ENCODE measurements at regions not wholly inside any gene's neighbourhood (a gene's known extent, or its start where the extent isn't known, plus 50 kb on each side); places are given as distances from the start of the nearest gene placed in this dataset.
"Not testable (repeated sequence)": the region's sequence is repeated elsewhere in the genome, so short reads cannot be mapped to it uniquely, and the experiment has no call there.

DNA sequence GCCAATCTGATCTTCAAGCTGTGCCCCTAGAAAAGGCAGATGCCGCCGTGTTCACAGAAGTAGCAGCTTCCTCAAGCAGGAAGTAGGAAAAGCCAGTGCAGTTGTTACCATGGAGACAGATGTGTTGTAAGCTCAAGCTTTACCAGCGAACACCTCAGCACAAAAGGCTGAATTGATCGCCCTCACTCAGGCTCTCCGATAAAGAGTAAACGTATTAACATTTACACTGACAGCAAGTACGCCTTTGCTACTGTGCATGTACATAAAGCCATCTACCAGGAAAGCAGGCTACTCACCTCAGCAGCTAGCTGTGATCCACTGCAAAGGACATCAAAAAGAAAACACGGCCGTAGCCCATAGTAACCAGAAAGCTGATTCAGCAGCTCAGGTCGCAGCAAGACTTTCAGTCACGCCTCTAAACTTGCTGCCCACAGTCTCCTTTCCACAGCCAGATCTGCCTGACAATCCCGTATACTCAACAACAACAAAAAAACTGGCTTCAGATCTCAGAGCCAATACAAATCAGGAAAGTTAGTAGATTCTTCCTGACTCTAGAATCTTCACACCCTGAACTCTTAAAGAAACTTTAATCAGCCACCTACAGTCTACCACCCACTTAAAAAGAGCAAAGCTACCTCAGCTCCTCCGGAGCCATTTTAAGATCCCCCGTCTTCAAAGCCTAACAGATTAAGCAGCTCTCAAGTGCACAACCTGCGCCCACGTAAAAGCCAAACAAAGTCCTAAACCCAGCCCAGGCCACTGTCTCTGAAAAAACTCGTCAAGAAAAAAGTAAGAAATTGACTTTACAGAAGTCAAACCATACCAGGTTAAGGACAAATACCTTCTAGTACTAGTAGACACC lies 160.0 kb downstream of the DEFB131A start:
- intact Hi-C loops (cut with micrococcal nuclease): loop anchor here (5.0 kb wide), 1 partner anchor 513 kb away; the partner anchor contains the start of gene WDR1

DNA sequence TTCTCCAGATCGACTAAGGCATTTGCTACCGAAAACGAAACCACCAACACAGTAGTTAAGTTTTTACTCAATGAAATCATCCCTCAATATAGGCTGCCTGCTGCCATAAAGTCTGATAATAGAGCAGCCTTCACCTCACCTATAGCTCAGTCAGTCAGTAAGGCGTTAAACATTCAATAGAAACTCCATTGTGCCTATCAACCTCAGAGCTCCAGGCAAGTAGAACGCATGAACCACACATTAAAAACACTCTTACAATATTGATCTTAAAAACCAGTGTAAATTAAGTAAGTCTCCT lies 160.6 kb downstream of the DEFB131A start:
- intact Hi-C loops (cut with micrococcal nuclease): loop anchor here (5.0 kb wide), 1 partner anchor 512 kb away; the partner anchor contains the start of gene WDR1

DNA sequence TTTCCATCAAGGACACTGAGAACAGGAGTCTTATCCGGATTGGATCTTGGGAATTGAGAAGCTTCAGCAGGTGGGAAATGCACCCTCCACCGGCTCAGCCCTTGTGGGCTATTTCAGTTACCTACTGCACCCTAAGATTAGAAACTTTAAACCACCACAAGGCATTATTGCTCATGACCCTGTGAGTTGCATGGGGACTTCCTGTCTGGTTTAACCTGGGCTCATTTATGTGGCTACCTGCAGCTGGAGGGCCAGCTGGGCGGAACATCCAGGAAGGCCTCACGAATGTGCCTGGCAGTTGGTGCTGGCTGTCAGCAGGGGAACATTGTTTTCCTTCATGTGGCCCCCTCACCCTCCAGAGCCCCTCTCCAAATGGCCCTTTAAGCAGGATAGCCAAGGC lies 164.1 kb downstream of the DEFB131A start:
- intact Hi-C loops (cut with micrococcal nuclease): no loop called here

DNA sequence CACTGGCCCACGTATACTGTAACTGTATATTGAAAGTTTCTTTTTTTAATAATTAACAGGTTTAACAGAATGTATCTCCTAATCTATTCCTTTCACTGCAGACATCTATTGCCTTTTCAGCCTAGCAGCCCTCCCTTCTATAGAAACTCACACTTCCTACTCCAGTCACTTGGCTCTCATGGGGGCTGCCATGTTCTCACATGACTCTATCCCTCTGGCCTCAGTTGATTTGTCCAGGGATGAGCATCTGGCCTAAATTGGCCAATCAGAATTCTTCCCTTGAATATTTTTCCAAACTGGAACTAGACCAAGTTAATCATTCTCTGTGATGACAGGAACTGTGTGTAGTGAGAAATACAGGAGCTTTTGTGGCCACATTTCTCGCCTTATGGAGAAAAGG lies 166.1 kb downstream of the DEFB131A start:
- intact Hi-C loops (cut with micrococcal nuclease): not testable (repeated sequence)

DNA sequence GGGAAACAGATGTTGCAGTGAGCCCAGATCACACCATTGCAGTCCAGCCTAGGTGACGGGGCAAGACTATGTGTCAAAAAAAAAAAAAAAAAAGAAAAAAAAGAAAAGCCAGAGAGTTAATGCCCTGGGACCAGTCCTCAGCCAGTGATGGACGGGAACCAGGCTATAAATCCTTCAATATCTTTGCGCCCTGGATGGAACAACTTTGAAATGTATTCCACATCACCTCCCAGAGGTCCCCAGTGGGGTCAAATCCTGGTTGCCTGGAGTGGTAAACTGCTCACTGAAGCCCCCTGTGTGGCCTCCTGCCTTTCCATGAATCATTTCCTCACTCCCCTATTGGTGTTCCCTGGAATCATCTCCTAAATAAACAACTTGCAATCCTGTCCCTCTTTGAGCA lies 166.9 kb downstream of the DEFB131A start:
- intact Hi-C loops (cut with micrococcal nuclease): no loop called here

DNA sequence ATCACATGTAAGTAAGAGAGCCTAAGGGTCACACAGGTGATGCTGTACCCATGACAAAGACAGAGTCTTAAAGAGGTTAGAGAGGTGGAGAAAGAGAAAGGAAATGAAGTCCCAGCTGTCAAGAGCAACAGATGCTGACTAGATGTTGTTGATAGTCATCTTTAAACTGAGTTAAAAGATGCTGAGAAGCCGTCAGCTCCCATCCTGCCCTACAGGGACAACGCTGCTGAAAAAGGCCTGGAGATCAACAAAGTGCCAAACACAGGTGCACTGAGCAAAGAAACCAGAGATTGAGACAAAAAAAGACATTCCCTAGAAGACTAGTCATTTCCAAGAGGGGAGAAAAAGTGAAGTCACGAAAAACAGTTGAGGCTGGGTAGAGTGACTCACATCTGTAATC lies 145.0 kb upstream of the DRD5 start:
- intact Hi-C loops (cut with micrococcal nuclease): not testable (repeated sequence)

DNA sequence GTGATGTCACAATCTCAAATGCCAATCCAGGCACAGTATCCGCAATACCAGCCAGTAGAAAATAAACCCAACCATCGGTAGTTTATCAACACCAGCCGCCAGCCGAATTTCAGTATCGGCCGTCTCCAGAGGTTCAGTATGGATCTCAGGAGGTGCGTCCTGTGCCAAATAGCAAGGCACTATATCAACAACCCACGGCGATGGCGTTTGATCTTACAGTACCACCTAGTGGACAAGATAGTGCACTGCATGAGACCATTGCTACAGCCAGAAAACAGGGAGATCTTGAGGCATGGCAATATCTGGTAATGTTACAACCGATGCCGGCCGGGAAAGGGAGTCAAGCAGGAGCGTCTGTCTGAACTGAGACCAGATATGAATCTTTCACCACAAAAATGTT lies 121.8 kb upstream of the DRD5 start:
- intact Hi-C loops (cut with micrococcal nuclease): loop anchor here (1.0 kb wide), 1 partner anchor 127 kb away; no protein-coding TSS in a partner anchor

DNA sequence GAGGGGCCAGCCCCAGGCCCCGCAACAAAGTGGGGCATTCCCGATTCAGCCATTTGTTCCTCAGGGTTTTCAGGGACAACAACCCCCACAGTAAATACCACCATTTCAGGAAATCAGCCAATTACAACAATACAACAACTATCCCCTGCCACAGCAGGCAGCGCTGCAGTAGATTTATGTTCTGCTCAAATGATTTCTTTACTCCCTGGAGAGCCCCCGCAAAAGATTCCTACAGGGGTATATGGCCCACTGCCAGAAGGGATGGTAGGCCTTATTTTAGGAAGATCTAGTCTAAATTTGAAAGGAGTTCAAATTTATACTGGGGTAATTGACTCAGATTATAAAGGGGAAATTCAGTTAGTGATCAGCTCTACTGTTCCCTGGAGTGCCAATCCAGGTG lies 120.5 kb upstream of the DRD5 start:
- intact Hi-C loops (cut with micrococcal nuclease): not testable (repeated sequence)

DNA sequence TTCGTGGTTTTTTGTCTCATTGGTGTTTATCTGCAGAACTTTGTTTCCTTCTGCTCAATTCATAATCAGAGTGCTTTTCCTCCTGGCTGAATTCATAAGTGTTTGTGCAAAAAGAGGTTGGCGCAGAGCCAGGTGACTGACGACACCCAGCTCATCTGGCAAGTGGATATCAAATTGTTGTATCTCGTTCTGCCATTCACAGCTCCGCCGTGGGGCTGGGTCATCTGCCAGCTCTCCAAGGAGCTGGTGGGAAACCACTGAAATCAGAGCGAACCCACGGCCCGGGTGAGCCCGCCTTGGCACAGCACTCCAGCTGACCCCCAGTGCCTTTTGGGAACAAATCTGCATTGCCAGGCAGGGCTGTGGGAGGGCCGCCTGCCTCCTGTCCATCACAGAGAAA lies 110.7 kb upstream of the DRD5 start:
- intact Hi-C loops (cut with micrococcal nuclease): not testable (repeated sequence)

DNA sequence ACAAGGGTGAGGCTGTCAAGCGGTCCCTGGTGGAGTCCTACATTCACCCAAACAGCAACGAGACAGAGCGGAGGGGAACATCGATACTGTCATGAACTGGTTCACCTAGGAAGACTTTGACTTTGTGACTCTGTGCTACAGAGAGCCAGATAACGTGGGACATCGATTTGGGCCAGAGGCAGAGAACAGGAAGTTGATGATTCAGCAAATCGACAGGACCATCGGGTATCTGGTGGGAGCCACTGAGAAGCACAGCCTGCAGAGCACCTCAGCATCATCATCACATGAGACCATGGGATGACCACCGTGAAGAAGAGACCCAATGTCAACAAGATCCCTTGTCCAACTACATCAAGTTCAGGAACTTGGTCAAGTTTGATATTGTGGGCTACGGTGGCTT lies 104.1 kb upstream of the DRD5 start:
- intact Hi-C loops (cut with micrococcal nuclease): not testable (repeated sequence)

DNA sequence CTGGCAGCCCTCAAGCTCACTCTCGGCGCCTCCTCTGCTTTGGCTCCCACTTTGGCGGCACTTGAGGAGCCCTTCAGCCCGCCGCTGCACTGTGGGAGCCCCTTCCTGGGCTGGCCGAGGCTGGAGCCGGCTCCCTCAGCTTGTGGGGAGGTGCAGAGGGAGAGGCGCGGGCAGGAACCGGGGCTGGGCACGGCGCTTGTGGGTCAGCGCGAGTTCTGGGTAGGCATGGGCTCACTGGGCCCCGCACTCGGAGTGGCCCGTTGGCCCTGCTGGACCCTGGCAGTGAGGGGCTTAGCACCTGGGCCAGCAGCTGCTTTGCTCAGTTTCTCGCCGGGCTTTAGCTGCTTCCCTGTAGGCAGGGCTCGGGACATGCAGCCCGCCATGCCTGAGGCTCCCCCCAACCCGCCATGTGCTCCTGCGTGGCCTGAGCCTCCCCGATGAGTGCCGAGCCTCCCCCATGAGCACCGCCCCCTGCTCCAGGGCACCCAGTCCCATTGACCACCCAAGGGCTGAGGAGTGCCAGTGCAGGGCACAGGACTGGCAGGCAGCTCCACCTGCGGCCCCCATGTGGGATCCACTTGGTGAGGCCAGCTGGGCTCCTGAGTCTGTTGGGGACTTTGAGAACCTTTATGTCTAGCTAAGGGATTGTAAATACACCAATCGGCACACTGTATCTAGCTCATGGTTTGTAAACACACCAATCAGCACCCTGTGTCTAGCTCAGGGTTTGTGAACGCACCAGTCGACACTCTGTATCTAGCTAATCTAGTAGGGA lies 101.5 kb upstream of the DRD5 start:
- intact Hi-C loops (cut with micrococcal nuclease): no loop called here

DNA sequence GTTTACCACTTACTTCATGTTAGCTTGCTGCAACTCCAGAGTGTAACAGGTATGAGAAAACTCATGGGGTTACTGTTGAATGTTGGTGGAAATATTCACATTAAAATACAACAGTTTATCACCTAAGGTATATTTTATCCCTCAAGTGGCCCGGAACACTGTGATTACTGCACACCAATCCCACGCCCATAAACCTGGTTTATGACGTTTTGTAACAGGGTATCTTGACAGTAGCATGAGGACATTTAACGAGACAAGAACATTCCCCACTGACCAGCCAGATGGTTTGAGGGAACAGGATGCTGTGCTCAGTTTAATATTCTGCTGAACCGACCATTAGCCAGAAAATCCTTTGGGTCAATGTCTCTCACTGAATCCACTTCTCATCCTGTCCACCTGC lies 98.3 kb upstream of the DRD5 start:
- intact Hi-C loops (cut with micrococcal nuclease): not testable (repeated sequence)

DNA sequence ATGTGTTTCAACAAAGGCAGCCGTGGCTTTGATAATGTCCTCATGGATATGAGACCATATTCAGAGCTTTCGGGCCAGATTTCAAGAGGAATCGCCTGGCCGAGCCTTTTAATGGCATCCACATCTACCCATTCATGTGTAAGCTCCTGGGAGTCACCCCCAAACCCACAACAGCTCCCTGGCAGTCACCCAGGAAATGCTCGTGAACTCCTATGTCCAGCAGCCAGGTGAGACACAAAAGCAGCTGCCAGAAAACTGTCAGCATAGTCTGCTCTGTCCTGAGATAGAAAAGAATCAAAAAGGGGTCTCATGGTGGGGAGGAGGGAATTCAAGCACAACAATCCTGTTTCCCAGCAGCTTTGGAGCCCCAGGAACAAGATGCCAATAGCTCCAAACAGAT lies 96.4 kb upstream of the DRD5 start:
- intact Hi-C loops (cut with micrococcal nuclease): not testable (repeated sequence)

DNA sequence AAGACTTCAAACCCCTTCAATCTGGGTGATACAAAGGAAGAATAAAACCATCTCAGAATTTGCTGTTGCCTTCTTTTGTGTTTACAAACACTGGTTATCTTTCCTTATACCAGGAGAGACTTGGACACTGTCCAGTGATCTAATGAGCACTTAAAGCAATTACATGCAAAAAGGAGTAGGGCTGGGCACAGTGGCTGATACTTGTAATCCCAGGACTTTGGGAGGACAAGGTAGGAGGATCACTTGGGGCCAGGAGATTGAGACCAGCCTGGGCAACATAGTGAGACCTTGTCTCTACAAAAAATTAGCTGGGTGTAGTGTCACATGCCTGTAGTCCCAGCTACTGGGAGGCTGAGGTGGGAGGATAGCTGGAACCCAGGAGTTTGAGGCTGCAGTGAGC lies 95.7 kb upstream of the DRD5 start:
- intact Hi-C loops (cut with micrococcal nuclease): no loop called here

DNA sequence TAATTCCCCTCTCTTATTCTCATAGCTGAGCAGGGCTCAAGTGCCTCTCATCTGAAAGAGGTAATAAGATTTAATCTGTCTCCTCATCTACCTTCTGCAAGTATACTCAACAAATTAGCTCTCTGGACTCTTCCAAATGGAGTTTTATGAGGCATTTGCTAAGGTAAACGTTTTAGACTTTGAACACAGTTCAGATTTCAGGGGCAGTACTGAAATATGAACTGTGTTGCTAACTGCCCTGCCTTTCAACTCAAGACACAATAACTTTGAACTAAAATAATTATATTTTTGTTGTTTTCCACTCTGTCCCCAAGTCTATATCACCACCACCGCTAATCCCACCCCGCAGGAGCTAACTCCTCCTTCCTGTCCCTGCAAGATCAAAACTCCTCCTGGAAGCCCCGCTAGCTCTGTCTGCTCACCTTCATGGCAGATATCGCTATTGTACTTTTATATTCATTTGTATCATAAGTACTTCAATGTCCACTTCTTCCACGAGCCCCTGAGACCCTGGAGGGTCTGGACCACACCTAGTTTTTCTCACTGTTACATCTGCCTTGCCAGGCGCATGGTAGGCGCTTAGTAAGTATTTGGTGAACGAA lies 90.7 kb upstream of the DRD5 start:
- intact Hi-C loops (cut with micrococcal nuclease): loop anchor here (1.0 to 5.0 kb wide), 2 partner anchors 329 to 427 kb away; partner anchors contain the start of gene WDR1

DNA sequence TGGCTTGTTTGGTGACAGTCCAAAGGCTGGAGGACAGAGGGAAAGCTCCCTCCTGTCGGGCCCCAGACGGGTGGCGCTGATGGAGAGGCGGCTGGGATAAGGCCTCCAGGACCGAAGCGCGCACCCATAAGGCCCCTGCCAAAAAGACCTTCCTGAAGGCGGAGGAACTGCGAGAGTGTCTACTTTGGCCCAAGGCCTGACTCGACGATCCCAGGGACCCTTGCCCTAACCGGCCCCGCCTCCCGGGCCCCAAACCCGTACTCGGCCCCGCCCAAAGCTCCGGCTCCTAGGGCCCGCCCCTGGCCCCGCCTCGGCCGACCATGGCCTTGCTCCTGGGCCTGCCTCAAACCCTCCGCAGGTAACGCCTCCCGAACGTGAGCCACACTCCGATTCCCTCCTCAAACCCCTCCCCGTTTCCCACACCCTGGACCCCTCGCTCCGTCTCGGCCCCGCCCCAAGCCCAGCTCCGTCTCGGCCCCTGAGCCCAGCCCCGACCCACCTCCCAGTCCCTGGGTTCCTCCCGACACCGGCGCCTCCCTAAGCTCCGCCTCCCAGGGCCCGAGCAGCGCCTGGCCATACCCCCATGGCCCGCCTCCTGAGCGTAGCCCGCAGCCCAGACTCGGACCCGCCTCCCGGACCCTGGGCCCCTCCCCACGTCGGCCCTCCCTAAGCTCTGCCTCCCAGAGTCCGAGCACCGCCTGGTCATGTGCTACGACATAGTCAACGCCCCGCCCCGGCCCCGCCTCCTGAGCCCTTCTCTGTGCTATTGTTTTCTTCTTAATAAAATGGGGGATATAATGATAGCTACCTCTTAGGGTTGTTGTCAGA lies 90.0 kb upstream of the DRD5 start:
- intact Hi-C loops (cut with micrococcal nuclease): loop anchor here (1.0 to 5.0 kb wide), 2 partner anchors 328 to 426 kb away; partner anchors contain the start of gene WDR1

DNA sequence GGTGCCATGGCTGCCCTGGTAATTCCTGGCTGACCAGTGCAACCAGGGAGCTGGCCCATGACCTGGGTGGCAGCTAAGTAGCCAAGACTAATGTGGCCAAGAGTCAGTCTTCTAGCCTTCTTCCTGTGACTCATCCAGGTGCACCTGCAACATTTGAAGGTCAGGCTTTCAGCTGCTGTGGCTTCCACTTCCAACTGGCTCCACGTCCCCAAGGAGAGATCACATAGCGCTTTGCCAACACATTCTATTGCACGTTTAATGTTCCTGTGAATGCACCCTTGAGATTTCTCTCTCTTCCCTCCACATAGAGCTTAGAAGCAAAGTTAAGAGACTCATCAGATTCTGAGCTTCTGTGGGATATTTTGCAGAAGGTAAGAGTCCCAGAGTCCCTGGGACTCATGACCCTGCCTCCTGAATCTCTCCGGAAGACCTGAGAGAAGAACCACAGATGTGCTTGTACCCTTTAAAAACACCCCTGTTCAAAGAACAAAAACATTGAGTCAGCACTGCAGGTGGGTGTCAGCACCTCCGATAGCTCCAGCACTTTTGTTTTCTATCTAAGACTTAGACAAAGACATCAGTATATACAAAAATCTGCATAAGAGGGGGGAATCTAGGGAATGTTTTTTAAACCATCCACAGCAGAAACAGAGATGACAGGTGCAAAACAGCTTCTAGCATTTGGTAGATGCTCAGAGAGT lies 88.5 kb upstream of the DRD5 start:
- intact Hi-C loops (cut with micrococcal nuclease): loop anchor here (5.0 kb wide), 1 partner anchor 424 kb away; the partner anchor contains the start of gene WDR1

DNA sequence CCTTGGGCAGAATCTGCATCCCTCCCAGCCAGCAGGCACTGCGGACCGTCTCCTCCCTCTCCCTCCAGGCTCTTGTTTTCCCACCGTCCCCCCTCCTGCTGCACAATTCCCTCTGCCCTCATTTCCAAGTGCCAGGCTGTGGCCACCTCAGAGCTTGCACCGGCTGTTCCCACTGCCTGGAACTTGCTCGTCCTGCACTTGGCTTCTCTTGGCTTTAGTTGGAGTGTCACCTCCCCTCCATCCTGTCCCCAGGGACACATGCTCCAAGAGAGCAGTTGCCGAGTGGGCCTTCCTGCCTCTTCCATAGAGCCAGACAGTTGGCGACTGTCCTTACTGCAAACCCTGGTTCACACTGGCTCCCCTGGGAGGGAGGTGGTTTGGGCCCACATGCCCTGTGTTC lies 87.0 kb upstream of the DRD5 start:
- intact Hi-C loops (cut with micrococcal nuclease): loop anchor here (5.0 kb wide), 1 partner anchor 423 kb away; the partner anchor contains the start of gene WDR1

DNA sequence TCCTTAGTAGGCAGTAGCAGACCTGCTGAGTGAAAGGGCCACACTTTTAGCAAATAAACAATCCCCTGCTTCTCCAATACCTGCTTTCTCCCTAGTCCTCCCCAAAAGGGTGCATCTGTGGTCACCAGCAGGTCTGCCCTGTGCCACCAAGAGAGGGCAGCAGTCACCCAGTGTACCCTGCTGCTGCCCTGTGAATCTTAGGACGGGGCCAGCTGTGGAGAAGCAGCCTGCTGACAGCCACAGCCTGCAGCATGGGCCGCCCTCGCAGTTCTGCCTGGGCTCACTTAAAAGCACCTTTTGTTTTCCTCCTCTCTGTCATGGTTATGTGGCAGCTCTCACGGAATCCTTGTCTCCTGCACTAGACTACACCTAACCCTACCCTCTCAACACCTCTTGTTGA lies 85.4 kb upstream of the DRD5 start:
- intact Hi-C loops (cut with micrococcal nuclease): not testable (repeated sequence)

DNA sequence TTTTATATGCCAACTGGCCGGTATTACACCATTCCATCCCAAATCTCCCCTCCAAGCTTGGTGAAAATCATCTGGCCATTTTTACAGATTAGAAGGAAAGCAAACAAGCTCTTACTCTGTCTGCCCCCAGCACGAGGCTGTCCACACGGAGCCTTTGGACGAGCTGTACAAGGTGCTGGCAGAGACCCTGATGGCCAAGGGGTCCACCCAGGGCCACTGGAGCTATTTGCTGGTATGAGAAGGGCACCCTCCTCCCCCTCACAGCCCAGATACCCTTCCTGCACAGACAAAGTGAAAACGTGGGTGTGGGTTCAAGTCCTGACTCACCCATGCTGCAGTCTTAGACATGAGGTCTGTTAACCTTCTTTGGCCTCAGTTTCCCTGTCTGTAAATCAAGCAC lies 84.9 kb upstream of the DRD5 start:
- intact Hi-C loops (cut with micrococcal nuclease): not testable (repeated sequence)
